SU-DHL-6 (cell line): ENCODE measurements at regions not wholly inside any gene's neighbourhood (a gene's known extent, or its start where the extent isn't known, plus 50 kb on each side); places are given as distances from the start of the nearest gene placed in this dataset.

Source experiments
- H2AFZ ChIP-seq: fragments of 200-600 bp; sonication (generic); 2 replicates; pipeline ENCODE4 v1.6.1; 2014; ENCODE audit warnings: low read depth, mild to moderate bottlenecking, moderate library complexity, mixed read lengths, antibody characterized with exemption, low read length; ENCODE audit not compliant: severe bottlenecking
- H3F3A ChIP-seq: fragments of 200-600 bp; shearing (Covaris generic); 2 replicates; pipeline ENCODE4 v1.6.0; 2016; ENCODE audit warnings: antibody characterized with exemption, mild to moderate bottlenecking; ENCODE audit not compliant: insufficient read depth
- H3K27ac ChIP-seq: fragments of 200-600 bp; sonication (generic); 2 replicates; pipeline ENCODE4 v1.5.1; 2016; ENCODE audit warnings: low read depth, mild to moderate bottlenecking, low read length, moderate library complexity, mixed read lengths
- H3K27me3 ChIP-seq: fragments of 200-600 bp; sonication (generic), shearing (Covaris generic); 2 replicates; pipeline ENCODE4 v1.6.0; 2014; ENCODE audit warnings: mild to moderate bottlenecking, low read length
- H3K36me3 ChIP-seq: fragments of 200-600 bp; sonication (generic); 2 replicates; pipeline ENCODE4 v1.6.1; 2014; ENCODE audit warnings: mild to moderate bottlenecking, low read length, mixed read lengths
- H3K4me2 ChIP-seq: fragments of 300-600, 200-600 bp; shearing (Covaris generic), sonication (generic); 2 replicates; pipeline ENCODE4 v1.6.0; 2014; ENCODE audit warnings: low read length, low read depth, mild to moderate bottlenecking; ENCODE audit not compliant: poor library complexity, severe bottlenecking
- H3K4me3 ChIP-seq: fragments of 200-600 bp; sonication (generic); 2 replicates; pipeline ENCODE4 v1.5.1; 2014; ENCODE audit warnings: antibody characterized with exemption, low read length, mild to moderate bottlenecking, mixed read lengths; ENCODE audit not compliant: insufficient read depth, poor library complexity, severe bottlenecking
- H3K79me2 ChIP-seq: fragments of 200-600 bp; sonication (generic); 2 replicates; pipeline ENCODE4 v1.6.1; 2014; ENCODE audit warnings: mild to moderate bottlenecking, low read length, moderate library complexity; ENCODE audit not compliant: insufficient read depth
- H3K9ac ChIP-seq: fragments of 200-600 bp; sonication (generic); 2 replicates; pipeline ENCODE4 v1.7.0; 2014; ENCODE audit warnings: mild to moderate bottlenecking, low read length
- H3K9me2 ChIP-seq: fragments of 200-600 bp; sonication (generic); replicated peaks from 2 replicates; pipeline ENCODE4 v1.6.1; 2014; ENCODE audit warnings: low read length; ENCODE audit not compliant: insufficient read depth
- H3K9me3 ChIP-seq: fragments of 200-600 bp; sonication (generic); 2 replicates; pipeline ENCODE4 v1.6.1; 2014; ENCODE audit warnings: low read length, mixed read lengths; ENCODE audit not compliant: insufficient read depth
- H4K20me1 ChIP-seq: fragments of 200-600 bp; sonication (generic); 2 replicates; pipeline ENCODE4 v1.6.1; 2014; ENCODE audit warnings: low read depth, mild to moderate bottlenecking, antibody characterized with exemption, low read length, moderate library complexity, mixed read lengths
- EZH2phosphoT487 ChIP-seq: fragments of 200-600 bp; sonication (generic), shearing (Covaris generic); conservative IDR thresholded peaks from 2 replicates; pipeline ENCODE4 v1.6.1; 2018; ENCODE audit warnings: mild to moderate bottlenecking, antibody characterized with exemption, low read length, moderate library complexity, mixed read lengths
- TF ChIP-seq, protein P1 (sequence below): fragments of 200-600 bp; sonication (generic); IDR thresholded peaks from one replicate; pipeline ENCODE4 v1.5.1; 2017; ENCODE audit warnings: antibody characterized with exemption, mild to moderate bottlenecking, low read length, moderate library complexity; ENCODE audit not compliant: insufficient read depth, poor library complexity, severe bottlenecking

GRCh38 chr1:59143811-59144210 lies 153.1 kb upstream of the FGGY start:
- Histone ChIP-seq H3K4me3 (no peak overlapping the region), H3K27ac (no peak overlapping the region), H4K20me1 (no peaks in the 10 kb centered on the region), H3K4me2 (no peak overlapping the region), H3F3A (no peaks in the 10 kb centered on the region), H3K9me2 (no peaks in the 10 kb centered on the region), H3K79me2 (no peaks in the 10 kb centered on the region), H3K27me3 (no peaks in the 10 kb centered on the region), H2AFZ (no peak overlapping the region), H3K9me3 (no peaks in the 10 kb centered on the region), H3K9ac (no peak overlapping the region), H3K36me3 (no peaks in the 10 kb centered on the region)
- TF ChIP-seq EZH2phosphoT487: no peak
- TF ChIP-seq, protein P1, sequence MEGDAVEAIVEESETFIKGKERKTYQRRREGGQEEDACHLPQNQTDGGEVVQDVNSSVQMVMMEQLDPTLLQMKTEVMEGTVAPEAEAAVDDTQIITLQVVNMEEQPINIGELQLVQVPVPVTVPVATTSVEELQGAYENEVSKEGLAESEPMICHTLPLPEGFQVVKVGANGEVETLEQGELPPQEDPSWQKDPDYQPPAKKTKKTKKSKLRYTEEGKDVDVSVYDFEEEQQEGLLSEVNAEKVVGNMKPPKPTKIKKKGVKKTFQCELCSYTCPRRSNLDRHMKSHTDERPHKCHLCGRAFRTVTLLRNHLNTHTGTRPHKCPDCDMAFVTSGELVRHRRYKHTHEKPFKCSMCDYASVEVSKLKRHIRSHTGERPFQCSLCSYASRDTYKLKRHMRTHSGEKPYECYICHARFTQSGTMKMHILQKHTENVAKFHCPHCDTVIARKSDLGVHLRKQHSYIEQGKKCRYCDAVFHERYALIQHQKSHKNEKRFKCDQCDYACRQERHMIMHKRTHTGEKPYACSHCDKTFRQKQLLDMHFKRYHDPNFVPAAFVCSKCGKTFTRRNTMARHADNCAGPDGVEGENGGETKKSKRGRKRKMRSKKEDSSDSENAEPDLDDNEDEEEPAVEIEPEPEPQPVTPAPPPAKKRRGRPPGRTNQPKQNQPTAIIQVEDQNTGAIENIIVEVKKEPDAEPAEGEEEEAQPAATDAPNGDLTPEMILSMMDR: no peak

GRCh38 chr1:59144959-59145358 lies 151.9 kb upstream of the FGGY start:
- Histone ChIP-seq H3K79me2 (no peaks in the 10 kb centered on the region), H3K9me2 (no peaks in the 10 kb centered on the region), H3K4me3 (no peak overlapping the region), H3K4me2 (no peak overlapping the region), H2AFZ (no peak overlapping the region), H3K9me3 (no peaks in the 10 kb centered on the region), H4K20me1 (no peaks in the 10 kb centered on the region), H3K27me3 (no peaks in the 10 kb centered on the region), H3K36me3 (no peaks in the 10 kb centered on the region), H3K27ac (no peak overlapping the region), H3F3A (no peaks in the 10 kb centered on the region), H3K9ac (no peak overlapping the region)
- no peak for TF ChIP-seq EZH2phosphoT487
- TF ChIP-seq, protein P1: no peak

GRCh38 chr1:59146056-59146455 lies 150.8 kb upstream of the FGGY start:
- Histone ChIP-seq H3K9me2 (no peaks in the 10 kb centered on the region), H3K27me3 (no peaks in the 10 kb centered on the region), H3K79me2 (no peaks in the 10 kb centered on the region), H2AFZ (no peak overlapping the region), H3K9ac (no peak overlapping the region), H3F3A (no peaks in the 10 kb centered on the region), H3K27ac (no peak overlapping the region), H3K4me2 (no peak overlapping the region), H4K20me1 (no peaks in the 10 kb centered on the region), H3K36me3 (no peaks in the 10 kb centered on the region), H3K9me3 (no peaks in the 10 kb centered on the region), H3K4me3 (no peak overlapping the region)
- TF ChIP-seq, protein P1: no peak
- TF ChIP-seq EZH2phosphoT487: no peak
